ENCODE measurements at regions not wholly inside any gene's neighbourhood (a gene's known extent, or its start where the extent isn't known, plus 50 kb on each side); places are given as distances from the start of the nearest gene placed in this dataset.

- TF ChIP-seq POLR2A (IDR thresholded peaks at IDR 0.05), result no peak
- peak in 5 of 7 experiments; percentile 59 to 96 (median 89) for TF ChIP-seq CTCF (IDR thresholded peaks at IDR 0.05)
- TF ChIP-seq POLR2AphosphoS5 (IDR thresholded peaks at IDR 0.05), result no peak
- TF ChIP-seq EP300 (IDR thresholded peaks at IDR 0.05), result no peak
Measured at GRCh38 chr1:10941891-10942541, 70.4 kb upstream of the TARDBP start.
